NB4 (cell line): ENCODE measurements at regions not wholly inside any gene's neighbourhood (a gene's known extent, or its start where the extent isn't known, plus 50 kb on each side); places are given as distances from the start of the nearest gene placed in this dataset.

ENCODE experiments used
- DNase-seq: peaks from one replicate; pipeline ENCODE4 v3.0.0; 2010; ENCODE audit warnings: low read depth
- H3K4me3 ChIP-seq: one replicate; pipeline ENCODE4 v1.5.1; 2011; ENCODE audit warnings: mild to moderate bottlenecking, low read depth, low read length, moderate library complexity
- MAX ChIP-seq: IDR thresholded peaks from 2 replicates; pipeline ENCODE4 v1.6.1; 2011; ENCODE audit warnings: low read depth, low read length
- MYC ChIP-seq: IDR thresholded peaks from 2 replicates; pipeline ENCODE4 v1.6.1; 2011; ENCODE audit warnings: low read depth, low read length
- POLR2A ChIP-seq: IDR thresholded peaks from 2 replicates; pipeline ENCODE4 v1.6.1; 2011; ENCODE audit warnings: mild to moderate bottlenecking; ENCODE audit not compliant: insufficient read length; ENCODE audit errors: extremely low read depth
- TF ChIP-seq, protein P1 (sequence below): IDR thresholded peaks from one replicate; pipeline ENCODE4 v1.5.1; 2012; ENCODE audit warnings: low read depth, low read length

DNA sequence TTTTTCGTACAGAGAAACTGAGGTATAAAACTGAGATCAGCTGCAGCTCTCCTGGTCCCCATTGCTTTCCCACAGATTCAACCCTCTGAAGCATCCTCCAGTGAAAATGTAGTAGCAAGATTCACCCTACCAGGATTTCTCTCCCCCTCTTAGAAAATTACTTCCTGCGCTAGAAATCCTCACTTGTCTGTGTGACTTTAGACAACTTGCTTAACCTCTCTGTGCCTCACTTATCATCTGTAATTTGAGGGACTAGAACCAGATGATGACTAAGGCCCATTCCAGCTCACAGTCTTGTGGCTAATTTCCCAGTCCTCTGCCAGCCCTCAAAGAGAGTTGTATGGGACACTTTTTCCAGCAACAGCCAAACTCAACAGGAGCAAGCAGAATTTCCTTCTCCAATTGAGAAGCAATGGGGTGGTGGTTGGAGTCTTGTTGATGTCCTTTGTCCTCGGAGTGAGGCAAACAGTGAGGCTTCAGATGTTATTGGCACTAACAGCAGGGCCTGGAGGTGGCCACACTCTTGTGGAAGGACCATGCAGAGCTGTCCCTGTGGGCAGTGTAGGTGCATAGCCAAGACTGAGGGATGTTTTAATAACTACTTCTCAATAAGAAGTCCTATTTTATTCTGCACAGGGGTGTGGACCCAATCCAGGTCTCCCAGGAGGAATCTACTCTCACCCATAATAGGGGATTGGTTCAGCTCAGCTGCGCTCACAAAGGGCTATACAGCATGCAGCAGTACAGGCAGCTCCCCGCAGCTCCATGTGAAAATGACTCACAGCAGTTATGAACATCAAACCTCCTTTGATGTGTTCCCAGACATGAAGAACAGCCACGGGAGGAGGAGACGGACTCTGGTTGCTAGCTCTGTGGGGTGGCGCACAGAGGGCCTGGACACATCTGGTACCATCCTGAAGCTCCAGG lies 200.1 kb downstream of the DAD1 start:
- no peak for TF ChIP-seq MAX
- TF ChIP-seq, protein P1, sequence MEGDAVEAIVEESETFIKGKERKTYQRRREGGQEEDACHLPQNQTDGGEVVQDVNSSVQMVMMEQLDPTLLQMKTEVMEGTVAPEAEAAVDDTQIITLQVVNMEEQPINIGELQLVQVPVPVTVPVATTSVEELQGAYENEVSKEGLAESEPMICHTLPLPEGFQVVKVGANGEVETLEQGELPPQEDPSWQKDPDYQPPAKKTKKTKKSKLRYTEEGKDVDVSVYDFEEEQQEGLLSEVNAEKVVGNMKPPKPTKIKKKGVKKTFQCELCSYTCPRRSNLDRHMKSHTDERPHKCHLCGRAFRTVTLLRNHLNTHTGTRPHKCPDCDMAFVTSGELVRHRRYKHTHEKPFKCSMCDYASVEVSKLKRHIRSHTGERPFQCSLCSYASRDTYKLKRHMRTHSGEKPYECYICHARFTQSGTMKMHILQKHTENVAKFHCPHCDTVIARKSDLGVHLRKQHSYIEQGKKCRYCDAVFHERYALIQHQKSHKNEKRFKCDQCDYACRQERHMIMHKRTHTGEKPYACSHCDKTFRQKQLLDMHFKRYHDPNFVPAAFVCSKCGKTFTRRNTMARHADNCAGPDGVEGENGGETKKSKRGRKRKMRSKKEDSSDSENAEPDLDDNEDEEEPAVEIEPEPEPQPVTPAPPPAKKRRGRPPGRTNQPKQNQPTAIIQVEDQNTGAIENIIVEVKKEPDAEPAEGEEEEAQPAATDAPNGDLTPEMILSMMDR, result no peak
- TF ChIP-seq POLR2A, result no peak
- no peak for TF ChIP-seq MYC
- peak; percentile 11 for DNase-seq
- H3K4me3 ChIP-seq, result no peak overlapping the region

GRCh38 chr14:22387776-22388241 lies 201.2 kb downstream of the DAD1 start:
- DNase-seq, result no peak
- H3K4me3 ChIP-seq, result no peak overlapping the region
- TF ChIP-seq MAX (no peak), POLR2A (no peak), MYC (no peak)
- TF ChIP-seq, protein P1, result no peak

GRCh38 chr14:22386924-22387775 lies 201.9 kb downstream of the DAD1 start:
- DNase-seq, result peak; percentile 88
- no peak overlapping the region for H3K4me3 ChIP-seq
- TF ChIP-seq, protein P1, result peak; percentile 59
- TF ChIP-seq POLR2A (no peak), MAX (peak; percentile 68), MYC (peak; percentile 38; the same call in 1 of the 2 replicates)

GRCh38 chr14:22384974-22385526 lies 204.0 kb downstream of the DAD1 start:
- TF ChIP-seq POLR2A (no peak), MAX (no peak), MYC (no peak)
- TF ChIP-seq, protein P1, result no peak
- H3K4me3 ChIP-seq, result no peak overlapping the region
- no peak for DNase-seq

- TF ChIP-seq, protein P1, result no peak
- no peak for TF ChIP-seq MYC
- TF ChIP-seq MAX, result no peak
- TF ChIP-seq POLR2A, result no peak
- no peak for DNase-seq
- no peak overlapping the region for H3K4me3 ChIP-seq
Measured at GRCh38 chr14:22384167-22384549, 204.9 kb downstream of the DAD1 start.
